HG02763 (cell line): ENCODE measurements at regions not wholly inside any gene's neighbourhood (a gene's known extent, or its start where the extent isn't known, plus 50 kb on each side); places are given as distances from the start of the nearest gene placed in this dataset.
"Not testable (repeated sequence)": the region's sequence is repeated elsewhere in the genome, so short reads cannot be mapped to it uniquely, and the experiment has no call there.

Source experiments
- ATAC-seq: cut with Tn5 transposase; IDR thresholded peaks from one replicate; pipeline ENCODE4 v1.9.1; 2021; ENCODE audit warnings: mild to moderate bottlenecking, moderate library complexity; ENCODE audit not compliant: unreplicated experiment

DNA sequence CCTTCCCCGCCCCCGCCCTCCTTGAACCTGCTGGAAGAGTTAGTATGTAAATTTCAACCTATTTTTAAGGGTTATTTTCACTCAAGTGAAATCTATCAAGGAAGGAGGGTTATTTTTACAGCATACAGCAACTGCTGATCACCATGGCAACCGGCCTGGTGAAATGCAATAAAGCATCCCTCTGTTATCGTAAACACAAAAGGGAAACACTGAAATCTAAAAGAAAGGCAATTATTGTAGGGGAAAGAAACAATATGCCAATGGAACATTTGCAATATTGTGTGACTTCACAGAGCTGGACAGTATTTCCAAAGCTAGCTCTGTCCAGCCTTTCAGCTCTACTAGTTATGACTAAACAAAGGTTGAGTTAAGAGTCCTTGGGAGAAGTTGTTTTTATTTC, 588.3 kb upstream of the PBX1 start:
- ATAC-seq: no peak

DNA sequence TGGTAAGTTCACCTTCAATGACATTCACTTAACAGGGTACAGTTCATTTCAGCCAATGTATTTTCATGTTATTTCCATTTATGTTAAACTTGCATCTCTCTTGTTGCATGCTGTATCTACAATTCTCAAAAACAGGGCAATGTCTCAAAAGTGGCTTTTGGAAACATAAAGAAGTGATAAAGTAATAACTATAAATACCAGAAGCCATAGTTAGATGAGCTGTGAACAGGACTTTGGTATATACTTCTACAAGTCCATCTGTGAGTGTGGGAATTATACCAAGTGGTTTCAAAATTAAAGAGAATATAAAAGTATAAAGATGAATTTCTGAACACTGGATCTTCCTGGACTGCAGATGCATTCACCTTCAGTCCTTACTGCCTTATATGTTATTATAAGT, 585.4 kb upstream of the PBX1 start:
- ATAC-seq: no peak

DNA sequence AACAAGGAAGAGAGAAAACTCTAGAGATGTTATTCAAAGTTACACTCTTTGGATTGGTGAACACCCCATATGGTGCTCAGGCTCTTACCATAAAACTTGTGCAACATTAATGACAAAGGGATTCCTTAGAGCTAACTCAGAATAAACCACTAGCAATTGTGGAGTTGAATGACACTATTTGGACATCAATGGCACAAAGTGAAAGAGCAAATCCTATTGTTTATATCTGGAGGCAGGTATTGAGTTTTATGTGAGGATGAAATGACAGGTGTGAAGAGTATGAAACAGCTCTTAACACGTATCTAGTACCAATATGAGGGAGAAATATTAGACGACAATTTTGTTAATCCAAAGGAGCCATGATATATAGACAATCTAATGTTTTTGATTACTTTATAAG, 584.9 kb upstream of the PBX1 start:
- ATAC-seq: no peak

DNA sequence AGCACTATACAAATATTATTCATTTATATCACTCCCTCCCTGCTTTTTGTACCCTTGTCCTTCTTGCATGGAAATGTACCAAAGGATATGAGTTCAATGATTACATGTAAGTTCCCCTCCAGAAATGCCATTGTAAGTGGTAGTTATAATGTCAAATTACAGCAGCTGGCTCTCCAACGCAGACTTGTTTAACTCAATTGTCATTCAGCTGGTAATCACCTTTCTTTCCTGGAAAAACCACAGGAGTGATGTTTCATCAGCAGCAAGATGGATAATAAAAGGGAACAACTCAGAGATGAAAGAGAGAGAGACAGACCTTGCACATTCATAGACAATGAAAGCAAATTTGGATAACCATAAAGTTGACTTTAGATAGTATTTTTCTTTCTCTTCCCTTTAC, 578.6 kb upstream of the PBX1 start:
- ATAC-seq: no peak

DNA sequence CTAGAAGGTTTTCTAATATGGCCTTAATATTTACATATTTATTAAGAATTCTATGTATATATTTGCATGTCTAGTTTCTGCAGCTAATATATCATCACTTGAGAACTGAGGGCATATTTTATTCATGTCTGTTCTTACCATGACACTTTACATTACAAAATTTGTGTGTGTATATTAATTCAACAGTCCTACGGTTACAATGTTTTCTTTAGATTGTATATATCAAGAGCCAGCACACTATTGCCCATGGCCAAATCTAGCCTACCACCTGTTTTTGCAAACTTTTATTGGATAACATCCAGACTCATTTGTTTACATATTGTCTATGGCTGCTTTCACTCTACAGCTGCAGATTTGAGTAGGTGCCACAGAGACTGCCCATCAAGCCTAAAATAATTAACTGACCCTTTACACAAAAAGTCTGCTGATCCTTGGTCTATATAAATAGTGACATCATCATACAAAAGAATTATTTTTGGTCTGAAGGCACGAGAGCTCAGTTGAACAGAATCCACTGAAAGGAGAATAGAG, 577.4 kb upstream of the PBX1 start:
- no peak for ATAC-seq

DNA sequence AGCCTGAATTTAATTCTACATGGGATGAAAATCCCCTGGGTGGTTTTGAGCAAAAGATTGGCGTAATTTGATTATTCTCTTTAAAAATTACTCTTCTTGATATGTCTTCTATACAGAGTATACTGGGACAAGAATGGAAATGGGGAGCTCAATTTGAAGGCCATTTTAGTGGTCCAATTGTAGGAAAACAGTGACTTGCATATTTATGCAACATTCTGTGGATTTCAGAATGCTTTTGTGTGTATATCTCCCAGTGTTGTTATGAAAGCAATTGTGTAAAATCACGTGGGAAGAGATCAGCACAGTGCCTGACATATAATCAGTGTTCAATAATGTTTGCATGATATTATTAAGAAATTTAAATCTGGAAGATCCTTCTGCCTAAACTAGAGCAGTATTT, 575.9 kb upstream of the PBX1 start:
- no peak for ATAC-seq

DNA sequence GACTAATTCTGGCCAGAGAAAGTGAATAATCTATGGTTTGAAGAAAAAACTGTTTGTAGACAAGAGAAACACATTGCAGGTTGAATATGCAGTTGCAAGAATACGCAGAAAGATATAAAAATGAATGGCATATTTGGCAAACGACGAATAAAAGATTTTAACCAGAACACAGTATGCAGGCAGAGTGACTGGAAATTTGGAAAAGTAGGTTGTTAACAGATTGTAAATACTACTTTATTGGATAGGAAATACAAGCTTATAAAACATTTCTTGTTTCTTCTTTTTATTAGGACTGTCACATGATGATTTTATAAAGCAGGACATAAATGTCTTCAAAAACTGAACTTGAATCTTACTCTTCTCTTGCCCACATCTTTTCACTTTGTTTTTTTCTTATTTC, 573.3 kb upstream of the PBX1 start:
- no peak for ATAC-seq

DNA sequence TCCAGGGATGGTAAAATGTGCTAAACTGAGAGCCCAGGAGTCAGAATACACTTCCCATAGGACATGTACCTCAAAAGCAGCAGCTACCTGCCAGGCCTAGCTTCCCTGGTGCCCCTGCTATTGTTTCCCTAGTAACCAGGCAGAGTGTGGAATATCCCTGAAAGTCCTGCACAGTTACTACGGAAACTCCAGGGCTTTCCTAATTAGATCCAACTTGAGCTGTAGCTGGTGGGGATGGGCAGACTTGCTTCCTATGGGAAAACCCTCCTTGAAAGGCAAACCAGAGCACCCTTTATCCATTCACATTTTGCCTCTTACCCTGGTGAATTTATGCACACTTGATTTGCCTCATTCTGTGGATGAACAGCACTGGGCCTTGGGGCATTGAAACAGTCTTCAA, 559.9 kb upstream of the PBX1 start:
- no peak for ATAC-seq

DNA sequence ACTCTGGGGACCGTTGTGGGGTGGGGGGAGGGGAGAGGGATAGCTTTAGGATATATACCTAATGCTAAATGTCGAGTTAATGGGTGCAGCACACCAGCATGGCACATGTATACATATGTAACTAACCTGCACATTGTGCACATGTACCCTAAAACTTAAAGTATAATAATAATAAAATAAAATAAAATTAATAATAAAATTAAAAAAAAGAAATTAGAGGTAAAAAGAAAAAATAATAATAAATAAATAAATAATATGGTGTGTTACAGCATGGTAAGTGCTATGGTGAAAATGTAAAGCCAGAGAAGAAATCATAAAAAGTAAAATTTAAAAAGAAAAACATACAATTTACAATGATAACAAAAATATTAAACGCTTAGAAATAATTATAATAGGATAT, 552.8 kb upstream of the PBX1 start:
- not testable (repeated sequence) for ATAC-seq

DNA sequence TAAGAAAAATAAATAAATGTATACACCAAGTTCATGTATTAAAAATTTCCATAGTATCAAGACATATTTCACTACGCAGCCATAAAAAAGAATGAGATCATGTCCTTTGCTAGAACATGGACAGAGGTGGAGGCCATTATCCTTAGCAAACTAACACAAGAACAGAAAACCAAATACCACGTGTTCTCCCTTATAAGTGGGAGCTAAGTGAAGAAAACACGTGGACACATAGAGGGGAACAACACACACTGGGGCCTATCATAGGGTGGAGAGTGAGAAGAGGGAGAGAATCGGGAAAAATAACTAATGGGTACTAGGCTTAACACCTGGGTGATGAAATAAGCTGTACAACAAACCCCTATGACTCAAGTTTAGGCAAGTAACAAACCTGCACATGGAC, 552.4 kb upstream of the PBX1 start:
- ATAC-seq: no peak

DNA sequence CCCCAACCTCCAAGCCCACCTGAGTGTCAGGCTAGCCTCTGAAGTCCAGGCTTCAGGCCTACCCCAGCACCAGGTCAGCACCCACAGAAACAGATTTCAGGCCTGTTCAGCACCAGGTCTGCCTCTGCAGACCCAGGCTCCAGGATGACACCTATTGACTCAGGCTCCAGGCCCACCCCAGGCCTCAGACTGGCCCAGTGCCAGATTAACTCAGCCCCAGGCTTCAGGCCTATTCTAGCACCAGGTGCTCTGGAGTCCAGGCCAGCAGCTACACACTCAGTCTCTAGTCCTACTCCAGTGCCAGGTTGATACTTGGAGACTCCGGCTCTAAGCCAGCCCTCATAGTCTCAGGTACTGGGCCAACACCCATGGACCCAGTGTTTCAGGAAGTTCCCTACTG, 541.7 kb upstream of the PBX1 start:
- ATAC-seq: no peak

DNA sequence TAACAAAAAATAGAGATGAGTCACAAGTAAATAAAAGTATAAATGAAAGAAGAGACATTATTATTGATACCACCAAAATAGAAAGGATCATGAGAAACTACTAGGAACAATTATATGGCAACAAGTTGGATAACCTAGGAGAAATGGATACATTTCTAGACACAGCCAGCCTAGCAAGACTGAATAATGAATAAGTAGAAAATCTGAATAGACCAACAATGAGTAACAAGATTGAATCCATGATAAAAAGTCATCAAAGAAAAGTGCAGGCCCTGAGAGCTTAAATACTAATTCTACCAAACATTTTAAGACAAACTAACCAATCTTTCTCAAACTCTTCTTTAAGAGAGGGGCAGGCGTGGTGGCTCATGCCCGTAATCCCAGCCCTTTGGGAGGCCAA, 538.6 kb upstream of the PBX1 start:
- no peak for ATAC-seq

DNA sequence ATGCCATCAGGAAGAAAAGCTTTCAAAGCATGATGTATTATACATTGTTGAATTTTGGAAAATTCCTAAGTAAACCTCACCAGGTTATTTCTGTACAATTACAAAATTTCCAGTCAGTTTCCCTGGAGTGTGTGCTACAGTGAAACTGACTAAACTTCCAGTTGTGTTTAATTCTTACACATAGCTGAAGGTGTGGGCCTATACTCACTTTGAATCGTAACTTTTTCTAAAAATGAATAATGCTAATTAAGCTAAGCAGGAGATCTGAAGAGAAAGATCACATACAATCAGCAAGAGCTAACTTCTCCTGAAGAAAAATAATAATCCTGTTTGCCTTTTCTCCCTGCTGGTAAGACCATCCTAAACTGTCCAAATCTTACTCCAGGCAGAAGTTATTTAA, 537.2 kb upstream of the PBX1 start:
- no peak for ATAC-seq

DNA sequence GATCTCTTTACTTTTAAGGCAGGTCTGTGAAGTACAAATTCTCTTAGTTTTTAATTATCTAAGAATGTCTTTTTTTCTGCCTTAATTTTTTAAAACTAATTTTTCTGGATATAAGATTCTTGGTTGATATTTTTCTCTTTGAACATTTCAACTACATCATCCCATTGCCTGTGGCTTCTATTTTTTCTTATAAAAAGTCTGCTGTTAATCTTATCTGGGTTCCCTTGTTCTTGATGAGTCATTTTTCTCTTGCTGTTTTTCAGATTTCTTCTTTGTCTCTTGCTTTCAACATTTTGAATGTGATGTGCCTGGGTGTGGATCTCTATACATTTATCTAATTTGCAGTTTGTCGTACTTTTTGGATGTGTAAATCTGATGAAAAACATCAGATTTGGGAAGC, 525.2 kb upstream of the PBX1 start:
- no peak for ATAC-seq

DNA sequence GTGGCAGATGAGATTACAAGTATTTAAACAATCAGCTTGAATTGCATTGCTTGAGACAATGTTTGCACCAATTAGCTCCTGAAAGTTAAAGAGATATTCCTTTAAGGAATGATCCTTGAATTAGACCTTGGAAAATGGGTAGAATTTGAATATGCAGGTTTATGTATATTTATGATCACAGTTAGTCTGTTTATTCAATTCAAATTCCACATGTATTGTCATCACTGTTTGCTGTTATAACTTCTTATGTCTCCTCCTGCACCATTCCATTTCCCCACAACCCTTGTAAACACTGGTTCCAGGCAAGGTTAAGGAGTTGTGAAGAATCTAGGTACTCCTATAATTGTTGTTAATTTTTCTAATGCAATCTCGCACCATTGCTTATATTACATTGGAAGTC, 518.2 kb upstream of the PBX1 start:
- no peak for ATAC-seq

DNA sequence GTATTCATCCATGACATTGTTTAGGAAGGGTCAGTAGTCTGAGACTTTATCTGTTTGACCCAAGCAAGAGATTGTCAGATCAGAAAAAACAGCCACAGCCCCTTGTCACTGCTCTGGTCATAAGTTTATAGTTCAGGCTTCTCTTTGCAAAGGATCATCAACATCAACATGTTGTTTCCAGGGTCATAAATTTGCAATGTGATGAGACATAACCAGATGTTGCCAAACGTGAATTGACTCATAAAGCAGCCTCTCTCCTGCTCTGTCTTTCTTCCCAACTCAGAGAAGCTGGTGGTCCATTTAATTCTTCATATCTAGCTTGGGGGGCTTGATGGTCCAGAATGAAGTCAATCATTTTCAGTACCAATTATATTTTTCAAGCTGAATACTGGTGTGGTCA, 507.2 kb upstream of the PBX1 start:
- ATAC-seq: no peak

DNA sequence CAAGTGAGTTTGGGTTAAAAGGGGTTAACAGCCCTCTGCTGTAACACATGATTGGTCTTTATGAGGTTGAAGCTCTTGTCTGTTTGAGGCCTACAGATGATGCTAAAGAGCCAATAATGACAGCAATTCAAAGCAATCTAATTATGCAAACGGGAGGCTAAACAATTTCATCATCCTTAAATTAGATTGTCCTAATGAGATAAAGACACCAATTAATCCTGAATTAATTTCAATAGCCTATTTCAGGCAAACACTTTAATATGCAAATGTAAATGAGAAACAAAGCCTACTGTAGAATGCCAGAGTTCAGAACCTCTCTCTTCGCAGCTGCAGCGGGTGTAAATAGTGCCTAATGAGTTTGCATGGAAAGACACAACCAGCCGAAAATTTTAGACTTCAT, 504.7 kb upstream of the PBX1 start:
- ATAC-seq: no peak

DNA sequence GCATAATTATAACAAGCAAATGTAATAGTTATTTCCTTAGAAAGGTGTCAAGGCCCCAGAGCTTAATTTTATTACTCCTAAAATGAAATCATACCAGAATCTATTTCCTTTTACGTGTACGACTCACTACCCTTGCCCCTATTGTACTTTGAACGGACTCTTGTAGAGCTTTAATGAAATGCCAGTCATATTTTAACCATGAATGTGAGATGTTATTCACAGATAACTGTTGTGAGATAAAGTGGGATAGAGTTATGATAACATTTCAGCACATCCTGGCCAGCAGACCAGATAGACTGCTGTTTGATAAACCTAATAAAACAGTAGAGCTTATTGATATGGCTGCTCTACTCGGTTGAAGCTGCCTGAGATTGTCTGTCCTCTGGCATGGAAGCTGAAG, 500.8 kb upstream of the PBX1 start:
- ATAC-seq: no peak

DNA sequence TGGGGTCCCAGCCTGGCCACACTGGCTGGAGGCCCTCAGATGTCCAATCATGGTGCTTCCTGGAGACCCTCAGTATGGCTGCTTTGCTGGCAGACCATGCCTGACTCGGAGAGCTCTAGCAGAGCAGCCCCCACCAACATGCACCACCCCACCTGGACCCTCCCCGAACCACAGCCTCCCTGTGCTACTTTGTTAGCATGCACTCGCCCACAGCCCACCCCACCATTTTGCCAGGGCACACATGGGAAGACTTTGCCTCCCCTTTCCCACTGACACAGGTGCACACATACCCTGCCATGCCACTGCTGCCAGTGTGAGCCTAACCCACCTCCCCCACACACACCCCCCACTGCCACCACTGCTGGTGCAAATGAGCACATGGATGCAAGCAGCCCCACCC, 497.5 kb upstream of the PBX1 start:
- ATAC-seq: no peak

DNA sequence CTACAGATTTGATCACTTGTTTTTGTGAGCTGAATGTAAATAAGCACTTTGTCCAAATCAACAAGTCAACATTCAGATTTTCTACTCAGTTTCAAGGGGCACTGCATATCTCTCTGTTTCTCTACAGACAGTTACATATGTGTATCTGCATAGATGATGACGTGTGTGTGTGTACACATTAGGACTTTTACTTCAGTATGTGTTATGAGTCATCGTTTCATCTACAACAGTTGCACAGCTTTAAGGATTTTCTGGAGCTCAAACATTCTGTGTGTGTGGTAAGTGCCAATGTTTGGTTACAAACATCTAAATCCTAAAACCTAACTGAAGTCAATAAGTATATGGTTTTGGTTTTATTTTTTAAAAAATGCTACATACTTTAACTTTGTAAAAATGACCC, 494.5 kb upstream of the PBX1 start:
- ATAC-seq: no peak

DNA sequence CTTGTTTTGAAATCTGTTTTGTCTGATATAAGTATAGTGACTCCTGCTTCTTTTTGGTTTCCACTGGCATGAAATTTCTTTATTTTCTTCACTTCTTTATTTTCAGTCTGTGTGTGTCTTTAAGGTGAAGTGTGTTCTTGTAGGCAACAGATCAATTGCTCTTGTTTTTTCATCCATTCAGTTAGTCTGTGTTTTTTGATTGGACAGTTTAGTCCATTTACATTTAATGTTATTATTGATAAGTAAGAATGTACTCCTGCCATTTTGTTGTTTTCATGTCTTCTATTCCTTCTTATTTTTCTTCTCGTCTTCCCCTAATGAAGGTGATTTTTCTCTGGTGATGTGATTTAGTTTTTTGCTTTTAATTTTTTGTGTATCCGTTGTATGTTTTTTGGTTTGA, 487.7 kb upstream of the PBX1 start:
- ATAC-seq: no peak

DNA sequence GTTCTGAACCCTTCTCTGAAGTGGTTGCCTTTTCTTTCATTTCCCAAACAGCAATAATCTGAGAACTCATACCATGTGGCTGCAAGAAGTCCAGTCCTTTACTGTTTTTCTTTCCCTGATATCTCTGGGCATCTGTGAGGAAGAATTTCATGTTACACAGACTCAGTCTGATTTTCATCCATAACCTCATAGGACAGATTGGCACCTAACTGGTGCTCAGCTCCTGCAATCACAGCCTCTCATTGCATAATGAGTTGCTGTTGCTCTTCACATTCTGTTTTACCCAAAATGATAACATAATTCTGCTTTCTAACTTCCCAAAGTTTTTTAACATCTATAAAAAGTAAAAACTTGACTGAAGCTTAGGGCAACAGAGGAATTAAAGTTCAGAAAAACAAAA, 472.2 kb upstream of the PBX1 start:
- ATAC-seq: no peak

DNA sequence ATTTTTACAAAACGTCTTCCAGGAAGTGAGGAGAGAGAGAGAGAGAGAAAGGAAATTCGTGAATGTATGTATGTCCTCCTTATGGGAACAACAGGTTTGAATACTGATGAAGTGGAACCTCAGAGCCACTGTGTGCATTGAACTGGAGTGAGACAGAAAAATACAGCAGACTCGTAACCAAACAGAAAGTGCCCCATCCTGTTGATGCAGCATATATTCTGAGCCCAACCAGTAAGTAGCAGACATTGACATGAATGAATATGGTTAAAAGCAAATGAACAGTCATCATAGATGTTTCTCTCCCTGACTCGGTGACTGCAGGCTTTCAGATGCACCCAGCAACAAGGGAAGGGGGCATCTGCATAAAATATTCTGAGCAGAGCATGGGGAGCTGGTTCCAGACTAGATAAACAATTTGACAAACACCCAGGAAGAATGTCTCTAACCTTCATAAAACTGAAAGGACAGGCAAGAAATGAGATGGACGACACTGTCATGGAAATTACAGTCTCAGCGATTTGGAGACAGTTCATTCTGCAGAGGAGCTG, 471.0 kb upstream of the PBX1 start:
- no peak for ATAC-seq
